DOHH2 (cell line): ENCODE measurements at regions not wholly inside any gene's neighbourhood (a gene's known extent, or its start where the extent isn't known, plus 50 kb on each side); places are given as distances from the start of the nearest gene placed in this dataset.

Experiments
- H3F3A ChIP-seq: fragments of 200-600 bp; sonication (generic), shearing (Covaris generic); 2 replicates; pipeline ENCODE4 v1.6.0; 2016; ENCODE audit warnings: antibody characterized with exemption, mild to moderate bottlenecking; ENCODE audit not compliant: control insufficient read depth, insufficient read depth
- H3K27ac ChIP-seq: fragments of 200-600 bp; sonication (generic); 2 replicates; pipeline ENCODE4 v1.5.1; 2014; ENCODE audit warnings: low read depth, mild to moderate bottlenecking, low read length, moderate library complexity
- H3K27me3 ChIP-seq: fragments of 200-600 bp; sonication (generic); 2 replicates; pipeline ENCODE4 v1.6.1; 2014; ENCODE audit warnings: mild to moderate bottlenecking, low read length, mixed read lengths; ENCODE audit not compliant: control insufficient read depth
- H3K36me3 ChIP-seq: fragments of 200-600 bp; sonication (generic); 2 replicates; pipeline ENCODE4 v1.6.1; 2014; ENCODE audit warnings: mild to moderate bottlenecking, low read length, moderate library complexity, mixed read lengths; ENCODE audit not compliant: control insufficient read depth
- H3K4me1 ChIP-seq: fragments of 200-600 bp; sonication (generic); 2 replicates; pipeline ENCODE4 v1.6.1; 2014; ENCODE audit warnings: mild to moderate bottlenecking, low read length, mixed read lengths; ENCODE audit not compliant: control insufficient read depth
- H3K4me2 ChIP-seq: fragments of 200-600 bp; sonication (generic); 2 replicates; pipeline ENCODE4 v1.6.0; 2014; ENCODE audit warnings: mild to moderate bottlenecking, low read length, moderate library complexity
- H3K4me3 ChIP-seq: fragments of 200-600 bp; sonication (generic); 2 replicates; pipeline ENCODE4 v1.5.1; 2014; ENCODE audit warnings: mild to moderate bottlenecking, low read length, mixed read lengths
- H3K79me2 ChIP-seq: fragments of 200-600 bp; sonication (generic); 2 replicates; pipeline ENCODE4 v1.6.1; 2014; ENCODE audit warnings: mild to moderate bottlenecking, low read length, mixed read lengths; ENCODE audit not compliant: control insufficient read depth
- H3K9me2 ChIP-seq: fragments of 200-600 bp; sonication (generic); replicated peaks from 2 replicates; pipeline ENCODE4 v1.6.1; 2014; ENCODE audit warnings: mild to moderate bottlenecking, low read length, mixed read lengths; ENCODE audit not compliant: control insufficient read depth
- H3K9me3 ChIP-seq: fragments of 200-600 bp; sonication (generic); 2 replicates; pipeline ENCODE4 v1.6.1; 2014; ENCODE audit warnings: antibody characterized with exemption, low read length, mixed read lengths; ENCODE audit not compliant: control insufficient read depth, insufficient read depth
- H4K20me1 ChIP-seq: fragments of 200-600 bp; sonication (generic); 2 replicates; pipeline ENCODE4 v1.6.0; 2014; ENCODE audit warnings: low read depth, mild to moderate bottlenecking, antibody characterized with exemption, low read length, moderate library complexity; ENCODE audit not compliant: control insufficient read depth, insufficient read depth
- CTCF ChIP-seq: fragments of 200-600 bp; sonication (generic); IDR thresholded peaks from one replicate; pipeline ENCODE4 v1.5.1; 2014; ENCODE audit warnings: antibody characterized with exemption, mild to moderate bottlenecking, low read depth, low read length; ENCODE audit not compliant: poor library complexity, severe bottlenecking
- EZH2phosphoT487 ChIP-seq: fragments of 200-600 bp; sonication (generic); IDR thresholded peaks from 2 replicates; pipeline ENCODE4 v1.6.1; 2017; ENCODE audit warnings: borderline replicate concordance, mild to moderate bottlenecking, antibody characterized with exemption, low read length, moderate library complexity, mixed read lengths

GRCh38 chr1:34477632-34478141, 277.2 kb upstream of the GJB5 start:
- H3K36me3 ChIP-seq: no peaks in the 10 kb centered on the region
- no peaks in the 10 kb centered on the region for H3F3A ChIP-seq
- H3K27ac ChIP-seq: no peak overlapping the region
- H3K4me3 ChIP-seq: no peak overlapping the region
- no peak for TF ChIP-seq EZH2phosphoT487
- TF ChIP-seq CTCF: no peak
- no peaks in the 10 kb centered on the region for H3K9me3 ChIP-seq
- H4K20me1 ChIP-seq: no peaks in the 10 kb centered on the region
- no peak overlapping the region for H3K4me2 ChIP-seq
- H3K27me3 ChIP-seq: no peaks in the 10 kb centered on the region
- no peaks in the 10 kb centered on the region for H3K9me2 ChIP-seq
- H3K4me1 ChIP-seq: no peaks in the 10 kb centered on the region
- H3K79me2 ChIP-seq: no peaks in the 10 kb centered on the region

- Histone ChIP-seq H3K9me2 (no peaks in the 10 kb centered on the region), H3K4me1 (no peaks in the 10 kb centered on the region), H3K4me2 (no peak overlapping the region)
Measured at GRCh38 chr1:34478515-34479076, 276.3 kb upstream of the GJB5 start.

GRCh38 chr1:34479731-34480130, 275.1 kb upstream of the GJB5 start:
- no peaks in the 10 kb centered on the region for H3F3A ChIP-seq
- H3K79me2 ChIP-seq: no peaks in the 10 kb centered on the region
- H3K36me3 ChIP-seq: no peaks in the 10 kb centered on the region
- H3K4me3 ChIP-seq: no peak overlapping the region
- H3K27ac ChIP-seq: no peak overlapping the region
- no peaks in the 10 kb centered on the region for H3K27me3 ChIP-seq
- no peaks in the 10 kb centered on the region for H3K4me1 ChIP-seq
- no peak overlapping the region for H3K4me2 ChIP-seq
- no peak for TF ChIP-seq EZH2phosphoT487
- no peak for TF ChIP-seq CTCF
- no peaks in the 10 kb centered on the region for H3K9me3 ChIP-seq
- no peaks in the 10 kb centered on the region for H3K9me2 ChIP-seq
- no peaks in the 10 kb centered on the region for H4K20me1 ChIP-seq

More at GRCh38 chr1:34478515-34479076, 276.3 kb upstream of the GJB5 start:
- H4K20me1 ChIP-seq: no peaks in the 10 kb centered on the region
- TF ChIP-seq CTCF (no peak), EZH2phosphoT487 (no peak)
- H3K9me3 ChIP-seq: no peaks in the 10 kb centered on the region
- no peak overlapping the region for H3K27ac ChIP-seq
- no peaks in the 10 kb centered on the region for H3F3A ChIP-seq
- H3K4me3 ChIP-seq: no peak overlapping the region
- no peaks in the 10 kb centered on the region for H3K36me3 ChIP-seq
- H3K79me2 ChIP-seq: no peaks in the 10 kb centered on the region
- no peaks in the 10 kb centered on the region for H3K27me3 ChIP-seq
